ENCODE measurements at regions not wholly inside any gene's neighbourhood (a gene's known extent, or its start where the extent isn't known, plus 50 kb on each side); places are given as distances from the start of the nearest gene placed in this dataset.

DNA sequence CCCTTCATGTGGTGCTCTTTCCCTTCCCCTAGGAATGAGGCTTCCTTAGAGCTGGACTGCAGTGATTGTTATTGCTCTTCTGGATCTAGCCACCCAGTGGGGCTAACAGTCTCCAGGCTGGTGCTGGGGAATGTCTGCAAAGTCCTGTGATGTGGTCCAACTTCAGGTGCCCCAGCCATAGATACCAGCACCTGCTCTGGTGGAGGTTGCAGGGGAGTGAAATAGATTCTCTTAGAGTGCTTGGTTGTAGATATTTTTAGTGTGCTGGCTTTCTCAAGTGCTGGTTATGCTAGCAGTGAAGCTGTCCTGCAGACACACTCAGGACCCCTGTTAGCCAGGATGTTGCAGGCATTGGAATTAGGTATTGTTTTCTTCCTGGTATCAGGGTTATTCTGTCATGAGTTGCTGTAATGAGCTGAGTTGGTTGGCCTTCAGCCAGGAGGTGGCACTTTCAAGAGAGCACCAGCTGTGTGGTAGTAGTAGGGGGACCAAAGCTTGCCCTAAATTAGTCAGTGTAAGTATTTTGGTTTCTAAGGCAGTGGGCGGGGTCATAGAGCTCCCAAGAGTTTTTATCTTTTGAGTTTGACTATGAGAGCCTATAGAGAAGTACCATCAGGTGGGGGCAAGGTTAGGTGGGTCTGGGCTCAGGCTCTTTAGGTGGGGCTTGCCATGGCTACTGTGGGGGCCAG, 317.5 kb upstream of the SGO1 start:
- TF ChIP-seq CTCF (IDR thresholded peaks at IDR 0.05) (no peak), EP300 (IDR thresholded peaks at IDR 0.05) (no peak), POLR2AphosphoS5 (IDR thresholded peaks at IDR 0.05) (no peak), POLR2A (IDR thresholded peaks at IDR 0.05) (no peak)
